ENCODE measurements at regions not wholly inside any gene's neighbourhood (a gene's known extent, or its start where the extent isn't known, plus 50 kb on each side); places are given as distances from the start of the nearest gene placed in this dataset.

DNA sequence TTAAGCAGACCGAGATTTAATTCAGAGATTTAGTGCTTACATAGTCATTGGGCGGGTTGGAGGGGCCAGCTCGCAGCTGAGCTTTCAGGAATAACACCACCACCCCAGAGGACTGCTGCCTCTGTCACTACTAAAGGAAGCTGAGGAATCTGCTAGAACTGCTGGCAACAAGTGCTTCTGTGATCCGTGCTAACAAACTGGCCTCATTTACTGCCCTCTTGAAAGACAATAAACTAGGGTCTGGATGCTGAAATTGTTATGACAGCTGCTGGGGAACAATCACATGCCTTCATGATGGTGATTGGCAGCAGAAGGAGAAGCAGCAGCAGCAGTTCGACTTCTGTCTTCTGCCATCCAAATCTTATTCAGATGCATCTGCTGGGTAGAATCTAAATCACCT is 285.5 kb upstream of the TAC1 start:
- TF ChIP-seq, protein P1, sequence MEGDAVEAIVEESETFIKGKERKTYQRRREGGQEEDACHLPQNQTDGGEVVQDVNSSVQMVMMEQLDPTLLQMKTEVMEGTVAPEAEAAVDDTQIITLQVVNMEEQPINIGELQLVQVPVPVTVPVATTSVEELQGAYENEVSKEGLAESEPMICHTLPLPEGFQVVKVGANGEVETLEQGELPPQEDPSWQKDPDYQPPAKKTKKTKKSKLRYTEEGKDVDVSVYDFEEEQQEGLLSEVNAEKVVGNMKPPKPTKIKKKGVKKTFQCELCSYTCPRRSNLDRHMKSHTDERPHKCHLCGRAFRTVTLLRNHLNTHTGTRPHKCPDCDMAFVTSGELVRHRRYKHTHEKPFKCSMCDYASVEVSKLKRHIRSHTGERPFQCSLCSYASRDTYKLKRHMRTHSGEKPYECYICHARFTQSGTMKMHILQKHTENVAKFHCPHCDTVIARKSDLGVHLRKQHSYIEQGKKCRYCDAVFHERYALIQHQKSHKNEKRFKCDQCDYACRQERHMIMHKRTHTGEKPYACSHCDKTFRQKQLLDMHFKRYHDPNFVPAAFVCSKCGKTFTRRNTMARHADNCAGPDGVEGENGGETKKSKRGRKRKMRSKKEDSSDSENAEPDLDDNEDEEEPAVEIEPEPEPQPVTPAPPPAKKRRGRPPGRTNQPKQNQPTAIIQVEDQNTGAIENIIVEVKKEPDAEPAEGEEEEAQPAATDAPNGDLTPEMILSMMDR (IDR thresholded peaks at IDR 0.05), result no peak
- TF ChIP-seq POLR2A (IDR thresholded peaks at IDR 0.05) (no peak), POLR2AphosphoS5 (IDR thresholded peaks at IDR 0.05) (no peak), EP300 (IDR thresholded peaks at IDR 0.05) (no peak)

All from sigmoid colon (tissue), 4 donors.